Activated naive CD4-positive, alpha-beta T cell treated with anti-CD3 and anti-CD28 coated beads, Interleukin-2, amount 50 U/mL, for 16 hours (primary cell): ENCODE measurements at regions not wholly inside any gene's neighbourhood (a gene's known extent, or its start where the extent isn't known, plus 50 kb on each side); places are given as distances from the start of the nearest gene placed in this dataset.
A peak's percentile ranks its signal among the peaks of the same experiment; 100 is the strongest.
"Not testable (repeated sequence)": the region's sequence is repeated elsewhere in the genome, so short reads cannot be mapped to it uniquely, and the experiment has no call there.

Experiments used
- DNase-seq: peaks from one replicate; pipeline ENCODE4 v3.0.0-alpha.2; 2020

DNA sequence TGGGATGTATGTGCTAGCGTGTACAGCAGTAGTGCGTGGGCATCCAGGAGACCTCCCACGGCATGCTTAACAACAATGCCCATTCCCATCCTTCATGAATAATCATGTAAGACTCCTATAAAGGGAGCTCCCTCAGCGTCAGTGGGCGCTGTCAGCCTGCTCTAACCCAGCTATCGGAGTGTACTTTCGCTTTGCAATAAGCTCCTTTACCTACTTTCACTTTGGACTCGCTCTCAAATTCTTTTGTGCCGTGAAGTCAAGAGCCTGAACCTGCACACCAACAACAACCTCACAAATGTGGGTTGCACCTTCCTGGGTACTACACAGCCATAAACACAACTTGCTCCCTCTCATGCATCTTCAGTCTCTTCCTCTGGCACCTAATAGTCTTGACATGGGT is 114.8 kb upstream of the PAXBP1 start:
- DNase-seq = peak; percentile 19

DNA sequence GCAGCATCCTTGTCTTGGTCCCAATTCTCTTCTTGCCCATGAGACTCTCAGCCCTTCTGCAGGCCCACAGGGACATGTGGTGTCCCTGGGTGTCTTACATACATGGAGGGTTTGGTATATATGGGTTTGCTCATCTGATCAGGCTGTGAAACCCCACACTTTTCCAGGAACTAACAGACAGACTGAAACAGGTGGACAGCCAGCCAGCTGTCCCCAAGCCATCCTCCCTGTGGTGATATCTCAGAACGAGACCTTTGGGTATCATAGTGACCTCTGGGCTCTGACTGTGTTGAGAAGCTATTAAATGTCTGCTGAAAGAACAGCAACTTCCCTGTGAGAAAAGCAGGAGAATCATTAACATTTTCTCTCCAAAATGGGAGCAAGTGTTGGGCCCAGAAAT is 115.5 kb upstream of the PAXBP1 start:
- DNase-seq = no peak

DNA sequence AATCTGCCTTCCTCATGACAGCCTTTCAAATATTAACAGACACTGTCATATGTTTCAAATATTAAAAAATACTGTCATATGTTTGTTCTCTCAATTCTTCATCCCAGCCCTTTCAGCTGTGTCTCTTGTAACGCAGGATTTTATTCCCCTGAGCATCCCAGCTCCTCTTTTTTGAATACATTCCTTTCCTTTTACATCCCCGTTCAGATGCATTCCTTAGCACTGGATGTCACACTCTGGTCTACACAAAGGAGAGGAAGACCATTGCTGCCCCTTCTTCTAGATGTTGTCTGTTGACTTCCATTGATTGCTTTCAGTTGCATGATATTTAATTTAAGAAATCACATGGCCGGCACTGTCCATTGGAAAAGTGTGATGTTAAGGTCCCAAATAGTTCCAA is 117.4 kb upstream of the PAXBP1 start:
- DNase-seq = no peak

DNA sequence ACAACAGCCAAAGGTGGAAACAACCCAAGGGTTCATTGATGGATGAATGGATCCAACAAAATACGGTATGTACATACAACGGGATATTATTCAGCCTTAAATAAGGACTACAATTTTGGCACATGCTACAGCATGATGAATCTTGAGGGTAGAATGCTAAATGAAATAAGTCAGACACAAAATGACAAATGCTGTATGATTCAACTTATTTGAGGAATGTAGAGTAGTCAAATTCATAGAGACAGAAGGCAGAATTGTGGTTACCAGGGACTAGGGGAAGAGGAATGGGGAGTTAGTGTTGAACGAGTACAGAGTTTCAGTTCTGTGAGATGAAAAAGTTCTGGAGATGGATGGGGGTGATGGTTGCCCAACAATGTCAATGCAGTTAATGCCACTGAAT is 118.0 kb upstream of the PAXBP1 start:
- no peak for DNase-seq

DNA sequence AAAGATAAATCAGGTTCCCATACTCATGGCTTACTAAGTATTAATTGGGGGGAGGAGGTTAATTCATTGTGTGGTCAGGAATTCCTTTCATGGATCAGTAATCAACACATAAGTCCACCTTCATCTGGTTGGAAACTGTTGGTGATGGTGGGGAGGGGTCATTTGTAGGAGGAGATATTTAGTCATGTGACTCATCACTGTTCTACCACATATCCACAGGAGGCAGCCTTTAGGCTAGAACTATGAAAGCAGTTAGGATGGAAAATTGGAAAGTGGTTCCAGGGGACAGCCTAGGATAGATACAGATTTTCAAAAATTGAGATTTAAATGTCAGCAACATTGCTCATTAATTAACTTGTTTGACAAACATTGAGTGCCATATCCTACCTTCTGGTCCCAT is 122.8 kb upstream of the PAXBP1 start:
- DNase-seq = no peak

DNA sequence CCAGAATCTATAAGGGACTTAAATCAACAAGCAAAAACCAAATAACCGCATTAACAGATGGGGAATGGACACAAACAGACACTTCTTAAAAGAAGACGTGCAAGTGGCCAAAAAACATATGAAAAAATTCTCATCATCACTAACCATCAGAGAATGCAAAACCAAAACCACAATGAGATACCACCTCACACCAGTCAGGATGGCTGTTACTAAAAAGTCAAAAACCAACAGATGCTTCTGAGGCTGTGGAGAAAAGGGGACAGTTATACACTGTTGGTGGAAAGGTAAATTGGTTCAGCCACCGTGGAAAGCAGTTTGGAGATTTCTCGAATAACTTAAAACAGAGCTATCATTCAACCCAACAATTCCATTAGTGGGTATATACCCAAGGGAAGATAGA is 124.9 kb upstream of the OLIG2 start:
- DNase-seq = no peak

DNA sequence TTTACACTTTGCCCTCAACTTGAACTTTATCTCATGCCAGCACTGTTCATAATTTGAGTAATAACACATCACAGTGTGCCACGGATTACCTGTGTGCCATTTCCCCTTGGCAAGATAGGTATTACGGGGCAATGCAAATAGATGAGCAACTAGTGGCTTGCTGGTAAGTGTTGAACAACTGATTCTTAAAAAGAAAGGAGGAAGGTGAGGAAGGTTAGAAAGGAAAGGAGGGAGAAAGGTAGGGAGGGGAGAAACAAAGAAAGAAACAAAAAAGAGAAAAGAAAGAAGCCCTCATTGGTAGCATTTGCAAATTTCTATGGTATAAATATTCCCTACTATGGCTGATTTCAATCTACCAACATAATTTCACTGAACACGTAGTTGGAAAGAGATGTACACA is 118.2 kb upstream of the OLIG2 start:
- DNase-seq = no peak

DNA sequence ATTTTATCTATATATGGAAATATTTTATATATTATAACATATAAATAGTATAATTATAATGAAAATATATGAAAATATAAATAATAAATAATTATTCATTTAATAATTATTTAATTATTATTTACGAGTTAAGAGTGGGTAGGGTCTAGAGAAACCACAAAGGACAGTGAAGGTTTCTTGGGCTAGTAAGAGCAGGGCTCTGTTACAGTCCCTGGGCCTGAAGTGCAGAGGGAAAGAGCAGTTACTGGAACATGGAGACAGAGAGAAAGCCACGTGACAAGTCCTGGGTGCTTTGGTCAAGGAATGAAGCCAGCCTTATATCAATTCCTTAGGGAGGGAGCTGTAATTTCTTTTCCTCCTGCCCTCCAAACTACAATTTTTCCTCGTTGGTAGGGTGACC is 117.2 kb upstream of the OLIG2 start:
- DNase-seq = no peak

DNA sequence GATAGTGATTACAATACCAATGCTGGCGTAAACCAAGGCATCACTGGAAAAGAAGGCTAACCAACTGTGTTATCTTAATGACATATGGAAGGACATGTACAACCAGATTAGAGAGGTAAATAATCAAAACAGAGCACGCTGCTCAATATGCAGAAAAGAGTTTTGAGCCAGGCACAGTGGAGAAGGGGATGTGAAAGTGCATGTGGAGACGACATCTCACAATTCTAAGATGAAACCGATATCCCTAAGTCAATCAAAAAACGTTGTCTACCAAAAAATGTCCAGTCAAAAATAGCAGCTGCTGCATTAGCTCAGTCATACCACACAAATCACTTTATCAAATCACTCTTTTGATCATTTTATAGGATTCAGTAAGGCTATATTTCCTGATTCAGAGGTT is 116.3 kb upstream of the OLIG2 start:
- no peak for DNase-seq

DNA sequence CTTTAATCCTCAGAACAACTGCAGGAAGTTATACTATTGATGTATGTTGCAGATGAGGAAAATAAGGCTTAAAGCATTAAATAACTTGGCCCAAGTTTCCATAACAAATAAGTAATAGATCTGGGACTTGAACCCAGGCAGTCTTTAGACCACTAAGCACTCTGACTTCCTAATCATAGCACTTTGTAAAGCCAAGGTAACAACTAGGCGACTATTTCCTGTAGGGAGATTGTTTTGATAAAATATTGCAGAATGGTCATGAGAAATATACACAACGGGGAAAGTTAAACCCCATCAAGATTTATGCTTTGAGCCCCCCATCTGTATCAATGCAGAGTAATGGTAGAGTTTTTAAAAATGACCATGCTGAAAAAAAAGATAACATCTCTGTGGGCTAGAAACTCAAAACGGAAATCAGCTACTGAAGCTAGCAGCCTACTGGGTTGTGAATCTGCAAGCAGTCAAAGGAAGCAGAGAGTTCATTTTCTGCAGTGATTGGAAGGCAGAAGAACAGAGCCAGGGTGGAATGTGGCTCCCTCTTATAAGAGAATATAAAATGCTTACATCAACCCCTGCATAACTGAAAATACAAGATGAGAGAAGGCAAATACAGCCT is 111.2 kb upstream of the OLIG2 start:
- no peak for DNase-seq

DNA sequence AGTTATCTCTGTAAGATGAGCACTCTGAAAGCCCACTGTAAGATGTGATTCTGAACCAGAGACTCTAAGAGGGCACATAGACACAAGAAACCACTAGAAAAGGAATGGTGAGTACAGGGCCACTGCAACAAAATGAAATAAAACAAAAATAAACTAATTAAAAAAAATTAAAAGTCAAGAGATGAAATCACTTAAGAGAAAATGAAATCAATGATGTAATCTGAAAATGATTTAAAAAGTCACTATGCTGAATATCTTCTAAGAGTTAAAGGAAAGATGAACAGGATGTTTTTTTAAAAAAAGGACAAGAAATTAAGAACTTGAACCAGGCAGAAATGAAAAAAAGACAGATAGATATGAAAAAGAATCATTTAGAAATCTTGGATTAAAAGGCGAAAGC is 110.6 kb upstream of the OLIG2 start:
- DNase-seq = no peak

DNA sequence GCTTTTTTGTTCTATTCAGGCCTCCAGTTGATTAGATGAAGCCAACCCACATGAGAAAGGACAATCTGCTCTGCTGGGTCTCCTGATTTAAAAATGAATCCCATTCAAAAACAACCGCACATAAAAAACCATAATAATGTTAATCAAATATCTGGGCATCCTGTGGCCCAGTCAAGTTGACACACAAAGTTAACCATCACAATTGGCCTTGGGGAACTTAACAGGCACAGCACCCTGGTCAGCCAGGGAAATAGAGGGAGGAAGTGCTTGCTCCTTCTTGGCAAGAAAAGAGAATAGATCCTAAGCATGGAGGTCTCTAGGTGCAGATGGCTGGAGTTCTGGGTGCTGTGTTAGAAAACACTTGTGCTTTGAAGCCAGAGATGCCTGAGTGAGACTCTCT is 109.6 kb upstream of the OLIG2 start:
- no peak for DNase-seq

DNA sequence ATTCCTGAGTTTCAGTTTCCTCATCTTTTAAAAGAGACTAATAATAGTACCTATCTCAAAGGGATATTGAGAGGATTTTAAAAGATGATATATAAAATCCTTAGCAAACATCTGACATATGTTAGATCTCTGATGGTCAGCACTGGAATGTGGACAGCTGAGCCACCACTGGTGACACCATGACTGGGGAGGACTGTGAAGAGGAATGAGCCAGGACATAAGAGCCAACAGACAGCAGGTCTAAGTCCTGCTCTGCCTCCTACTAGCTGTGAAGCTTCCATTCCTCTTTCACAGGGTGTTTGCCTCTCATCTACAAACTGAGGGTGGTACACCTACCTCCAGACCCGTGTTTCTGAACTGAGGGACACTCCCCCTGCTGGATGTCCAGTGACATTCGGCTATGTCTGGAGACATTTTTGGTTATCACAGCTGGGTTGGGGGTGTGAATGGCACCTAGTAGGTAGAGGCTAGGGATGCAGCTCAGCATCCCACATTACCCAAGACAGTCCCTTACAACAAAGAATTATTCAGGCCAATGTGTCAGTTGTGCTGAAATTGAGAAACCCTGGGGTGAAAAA is 109.1 kb upstream of the OLIG2 start:
- DNase-seq = no peak

DNA sequence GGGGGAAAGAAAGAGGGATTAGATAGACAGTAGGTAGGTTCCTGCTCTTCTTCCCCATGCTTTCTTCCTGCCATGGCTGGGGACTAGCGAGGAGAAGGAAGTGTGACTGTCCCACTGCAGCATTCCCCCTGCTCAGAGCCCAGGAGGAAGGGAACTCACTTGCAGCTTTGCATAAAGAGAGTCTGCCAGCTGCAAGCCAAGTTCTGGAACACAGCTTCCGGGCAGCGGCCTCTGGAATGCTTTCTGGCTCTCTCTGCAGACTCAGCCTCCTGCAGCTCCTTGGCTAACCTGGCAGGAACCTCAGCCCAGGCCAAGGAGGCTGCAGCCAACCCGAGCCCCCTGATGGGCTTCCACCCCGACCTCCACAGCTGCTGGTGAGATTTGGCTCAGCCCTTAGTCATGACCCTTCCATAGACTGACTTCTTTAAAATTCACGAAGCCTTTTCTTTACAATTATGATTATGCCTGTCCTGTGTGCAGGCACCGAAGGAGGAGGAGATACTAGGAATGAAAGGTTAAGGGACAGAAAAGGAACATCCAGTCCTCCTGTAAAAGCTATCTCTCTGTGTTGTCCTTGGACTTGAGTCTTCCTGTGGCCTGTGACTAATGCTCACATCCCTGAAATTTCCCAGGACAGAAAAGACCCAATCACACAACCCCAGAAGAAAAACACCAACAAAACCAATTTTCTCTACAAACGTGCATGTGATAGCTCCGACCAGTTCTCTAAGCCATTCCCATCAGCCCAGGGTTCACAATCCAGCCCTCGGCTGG is 108.2 kb upstream of the OLIG2 start:
- DNase-seq = no peak

DNA sequence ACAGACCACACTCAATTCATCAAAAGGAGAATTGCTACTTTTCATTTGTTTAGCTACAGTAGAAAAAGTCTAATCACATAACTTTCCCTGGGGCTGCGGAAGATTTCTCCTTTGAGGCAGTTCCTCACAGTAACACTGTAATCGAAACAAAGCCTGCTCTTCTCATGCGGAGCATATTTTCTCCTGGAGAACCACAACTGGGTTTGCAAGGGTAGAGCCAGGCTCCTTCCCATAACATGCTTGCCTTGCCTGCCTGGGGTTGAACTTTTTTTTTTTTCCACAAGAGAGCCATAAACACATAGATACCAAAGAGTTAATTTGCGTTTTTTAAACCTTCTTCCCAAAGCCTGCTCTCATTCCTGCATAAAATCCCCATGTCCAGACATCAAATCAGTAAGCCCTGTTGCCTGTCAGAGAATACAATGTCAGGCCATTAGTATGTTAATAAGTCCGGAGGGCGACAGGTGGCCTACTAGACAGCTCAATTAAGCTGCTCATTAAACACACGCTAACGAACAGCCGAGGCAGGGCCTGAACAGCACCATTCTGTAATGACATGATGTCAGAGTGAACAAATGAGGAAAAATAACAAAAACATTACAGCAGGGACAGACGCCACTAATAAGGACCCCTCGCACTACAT is 107.1 kb upstream of the OLIG2 start:
- no peak for DNase-seq

DNA sequence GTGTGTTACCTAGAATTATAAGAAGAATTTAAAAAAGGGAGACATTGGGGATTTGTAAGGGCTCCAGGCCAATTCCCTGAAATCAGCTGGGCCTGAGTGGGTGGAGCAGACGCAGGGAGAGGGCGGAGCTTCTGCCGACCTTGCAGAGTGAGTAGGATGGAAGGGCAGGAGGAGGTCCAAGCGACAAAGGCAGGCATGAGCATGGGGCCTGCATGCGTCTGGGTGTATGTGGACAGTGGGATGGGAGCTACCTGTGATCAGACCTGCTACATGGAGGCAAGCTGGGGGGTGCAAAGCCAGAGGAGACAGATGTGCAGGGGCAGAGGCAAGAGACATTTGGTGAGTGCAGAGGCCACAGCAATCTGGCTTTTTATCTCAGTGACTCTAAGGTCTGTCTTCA is 105.3 kb upstream of the OLIG2 start:
- no peak for DNase-seq

DNA sequence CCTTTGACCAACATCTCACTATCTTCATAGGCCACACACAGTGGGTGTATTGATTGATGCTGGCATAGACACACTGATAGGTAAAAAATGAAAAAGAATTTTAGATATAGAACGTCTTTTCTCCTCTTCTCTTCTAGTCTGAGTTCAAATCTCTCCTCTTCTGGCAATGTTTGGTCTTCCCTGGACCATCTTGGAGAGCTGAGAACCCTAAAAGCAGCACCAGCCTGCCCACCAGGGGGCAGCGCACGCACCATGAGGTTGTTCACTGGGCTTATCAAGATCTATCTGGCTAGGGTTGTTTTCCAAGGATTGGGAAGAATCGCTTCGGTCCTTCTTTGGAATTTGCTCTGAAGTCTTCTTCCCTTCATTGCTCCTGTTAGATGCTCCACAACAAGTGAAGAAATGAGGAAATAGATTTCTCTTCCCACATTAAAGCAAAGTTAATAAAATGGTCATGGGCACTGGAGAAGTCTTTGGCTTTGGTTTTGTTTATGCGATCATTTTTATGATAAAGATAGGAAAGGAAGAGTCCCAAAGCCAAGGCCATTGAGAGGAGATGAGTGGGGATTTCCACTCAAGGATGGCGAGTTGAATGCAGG is 104.0 kb upstream of the OLIG2 start:
- DNase-seq = peak; percentile 52

DNA sequence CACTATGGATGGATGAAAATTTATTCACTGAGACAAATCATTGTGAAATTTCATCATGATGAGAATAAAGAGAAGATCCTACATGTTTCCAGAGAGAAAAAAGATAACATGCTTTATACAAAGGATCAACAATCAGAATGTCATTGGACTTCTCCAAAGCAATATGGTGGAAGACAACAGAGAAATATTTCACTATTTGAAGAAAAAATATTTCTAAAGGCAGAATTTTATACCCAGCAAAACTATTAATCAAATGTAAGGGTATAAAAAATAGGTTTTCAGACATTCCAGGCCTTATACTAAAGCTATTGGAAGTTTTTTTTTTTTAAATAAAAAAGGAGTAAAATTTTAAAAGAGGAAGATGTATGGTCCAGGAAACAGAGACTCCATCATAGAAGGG is 100.6 kb upstream of the OLIG2 start:
- no peak for DNase-seq

DNA sequence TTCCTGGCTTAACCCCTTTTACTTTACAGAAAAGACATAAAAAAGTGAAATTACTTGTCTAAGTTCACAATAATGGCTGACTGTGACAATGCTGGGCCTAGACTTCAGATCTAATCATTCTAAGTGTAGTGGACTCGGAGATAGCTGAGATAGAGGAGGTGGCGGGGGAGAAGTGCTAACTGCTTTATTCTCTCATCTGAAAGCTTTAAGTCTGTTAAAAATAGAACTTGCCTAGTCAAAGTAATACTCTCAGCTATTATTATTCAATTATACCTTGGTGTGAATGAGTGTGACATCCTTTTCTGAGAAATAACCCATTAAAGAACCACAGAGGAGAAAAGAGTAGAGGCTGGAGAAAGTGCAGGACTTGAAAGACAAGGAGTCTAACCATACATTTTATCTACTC is 96.1 kb upstream of the OLIG2 start:
- DNase-seq = no peak

DNA sequence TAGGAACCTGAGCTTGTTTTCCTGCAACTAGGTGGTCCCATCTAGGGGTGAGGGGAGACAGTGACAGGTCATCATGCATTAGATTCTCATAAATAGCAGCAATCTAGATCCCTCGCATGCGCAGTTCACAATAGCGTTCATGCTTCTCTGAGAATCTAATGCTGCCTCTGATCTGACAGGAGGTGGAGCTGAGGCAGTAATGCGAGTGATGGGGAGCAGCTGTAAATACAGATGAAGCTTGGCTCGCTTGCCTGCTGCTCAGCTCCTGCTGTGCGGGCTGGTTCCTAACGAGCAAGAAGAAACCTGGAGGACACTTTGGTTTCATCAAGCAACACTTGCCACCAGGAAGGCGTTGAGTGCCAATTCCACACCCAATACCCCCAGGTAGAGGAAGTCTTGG is 95.1 kb upstream of the OLIG2 start:
- DNase-seq = no peak

DNA sequence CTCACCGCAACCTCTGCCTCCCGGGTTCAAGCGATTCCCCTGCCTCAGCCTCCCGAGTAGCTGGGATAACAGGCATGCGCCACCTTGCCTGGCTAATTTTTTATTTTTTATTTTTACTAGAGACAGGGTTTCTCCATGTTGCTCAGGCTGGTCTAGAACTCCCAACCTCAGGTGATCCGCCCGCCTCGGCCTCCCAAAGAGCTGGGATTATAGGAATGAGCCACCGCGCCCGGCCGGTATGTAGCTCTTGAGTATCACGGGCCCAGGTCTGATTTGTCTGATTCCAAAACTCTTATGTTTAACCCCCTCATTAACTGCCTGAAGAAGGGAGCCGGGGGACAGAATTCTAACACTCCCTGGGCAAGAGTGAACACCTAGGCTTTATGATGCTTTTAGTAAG is 91.7 kb upstream of the OLIG2 start:
- DNase-seq = not testable (repeated sequence)

DNA sequence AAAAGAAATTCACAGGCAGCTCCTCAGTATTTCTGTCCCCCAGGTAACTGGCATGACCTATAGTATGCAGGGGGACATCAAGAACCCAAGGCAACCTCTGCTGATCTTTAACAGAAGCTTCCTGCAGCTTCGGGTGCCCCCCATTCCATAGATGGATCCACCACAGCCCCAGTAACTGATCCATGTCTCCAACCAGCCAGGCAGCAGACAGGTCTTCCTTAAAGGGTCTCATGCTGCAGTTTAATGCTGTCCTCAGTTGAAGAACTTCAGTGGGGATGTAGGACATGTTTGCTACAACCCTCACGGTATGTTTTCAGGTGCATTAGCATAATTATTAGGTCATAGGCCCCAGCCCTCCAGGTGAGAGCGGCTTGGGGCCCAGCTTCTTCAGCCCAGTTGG is 90.9 kb upstream of the OLIG2 start:
- no peak for DNase-seq

DNA sequence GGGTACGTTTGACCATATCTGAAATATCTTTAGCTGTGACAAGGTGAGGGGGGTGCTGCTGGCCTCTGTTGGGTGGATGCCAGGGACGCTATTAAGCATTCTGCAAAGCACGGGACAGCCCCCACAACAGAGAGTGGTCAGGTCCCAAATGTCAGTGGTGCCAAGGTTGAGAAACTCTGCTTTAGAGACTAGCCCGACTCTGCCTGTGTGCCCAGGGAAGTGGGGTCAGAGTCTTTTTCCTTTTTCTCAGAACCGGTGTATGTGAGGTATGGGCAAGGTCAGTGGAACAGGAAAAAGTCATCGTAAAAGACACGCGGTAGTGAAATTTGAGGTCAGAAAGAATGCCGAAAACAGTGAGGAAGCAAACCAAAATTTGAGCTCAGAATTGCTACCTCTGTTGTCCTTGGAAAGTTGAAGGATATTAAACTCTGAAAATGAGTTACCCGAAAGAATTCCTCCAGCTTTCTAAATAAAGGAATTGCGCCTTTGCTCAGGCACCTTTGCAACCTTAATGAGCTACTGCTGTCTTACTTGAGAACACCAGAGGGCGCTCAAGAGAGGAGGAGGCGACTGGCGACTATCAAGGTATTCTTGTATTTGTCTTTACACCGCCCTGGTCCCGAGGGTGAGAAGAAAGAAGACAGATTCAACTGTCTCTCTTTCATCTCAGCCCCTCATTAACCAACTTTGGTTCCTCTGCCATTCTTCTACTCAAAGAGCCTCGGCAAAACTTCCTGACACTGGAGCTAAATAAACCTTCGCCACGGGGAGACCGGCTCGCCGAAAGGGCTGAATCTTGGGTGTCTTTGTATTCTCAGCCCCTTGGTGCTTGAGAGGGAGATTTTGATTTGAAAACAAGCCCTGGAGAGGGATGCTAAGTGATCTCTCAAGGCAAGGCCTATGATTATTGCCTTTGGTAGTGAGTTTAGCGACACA is 85.4 kb upstream of the OLIG2 start:
- peak; percentile 25 for DNase-seq
